GM19452 (cell line): ENCODE measurements at regions not wholly inside any gene's neighbourhood (a gene's known extent, or its start where the extent isn't known, plus 50 kb on each side); places are given as distances from the start of the nearest gene placed in this dataset.
A peak's percentile ranks its signal among the peaks of the same experiment; 100 is the strongest.
"Not testable (repeated sequence)": the region's sequence is repeated elsewhere in the genome, so short reads cannot be mapped to it uniquely, and the experiment has no call there.

Experiments used
- ATAC-seq: cut with Tn5 transposase; IDR thresholded peaks from one replicate; pipeline ENCODE4 v1.9.1; 2021; ENCODE audit not compliant: unreplicated experiment

GRCh38 chr2:88857274-88857741, 165.8 kb downstream of the RPIA start:
- ATAC-seq: no peak

- ATAC-seq: peak; percentile 31
These were observed 166.5 kb downstream of the RPIA start for GRCh38 chr2:88857951-88858411.

GRCh38 chr2:88859461-88859860, 168.0 kb downstream of the RPIA start:
- ATAC-seq: no peak

- ATAC-seq: no peak
These were observed 169.1 kb downstream of the RPIA start for GRCh38 chr2:88860421-88861075.

GRCh38 chr2:88865801-88866371, 174.4 kb downstream of the RPIA start:
- ATAC-seq: peak; percentile 62

GRCh38 chr2:88866756-88867155, 175.3 kb downstream of the RPIA start:
- ATAC-seq: no peak

- no peak for ATAC-seq
These were observed 177.4 kb downstream of the RPIA start for GRCh38 chr2:88868861-88869260.

- ATAC-seq: no peak
These were observed 178.9 kb downstream of the RPIA start for GRCh38 chr2:88870267-88870839.

GRCh38 chr2:88871336-88871735, 179.9 kb downstream of the RPIA start:
- ATAC-seq: no peak

GRCh38 chr2:88873620-88874019, 182.1 kb downstream of the RPIA start:
- no peak for ATAC-seq

GRCh38 chr2:88874063-88874657, 182.7 kb downstream of the RPIA start:
- ATAC-seq: no peak

GRCh38 chr2:88875736-88876135, 184.3 kb downstream of the RPIA start:
- no peak for ATAC-seq

GRCh38 chr2:88880441-88880953, 189.0 kb downstream of the RPIA start:
- ATAC-seq: no peak

GRCh38 chr2:88885275-88885674, 193.8 kb downstream of the RPIA start:
- peak; percentile 61 for ATAC-seq

GRCh38 chr2:88885679-88886416, 194.4 kb downstream of the RPIA start:
- ATAC-seq: no peak

- ATAC-seq: not testable (repeated sequence)
These were observed 196.0 kb downstream of the RPIA start for GRCh38 chr2:88887466-88887865.

GRCh38 chr2:88892207-88892606, 200.7 kb downstream of the RPIA start:
- ATAC-seq: no peak

GRCh38 chr2:88892788-88893187, 201.3 kb downstream of the RPIA start:
- no peak for ATAC-seq

GRCh38 chr2:88896971-88897370, 205.5 kb downstream of the RPIA start:
- no peak for ATAC-seq

- no peak for ATAC-seq
These were observed 206.2 kb downstream of the RPIA start for GRCh38 chr2:88897715-88898114.

GRCh38 chr2:88903749-88904353, 212.4 kb downstream of the RPIA start:
- no peak for ATAC-seq
